ENCODE measurements at regions not wholly inside any gene's neighbourhood (a gene's known extent, or its start where the extent isn't known, plus 50 kb on each side); places are given as distances from the start of the nearest gene placed in this dataset.

- Histone ChIP-seq H3K4me1 (no peaks in the 10 kb centered on the region), H3K27me3 (peaks cover 0 to 9% (median 0%) of the 10 kb centered on the region in 4 donors), H3K36me3 (no peaks in the 10 kb centered on the region), H3K4me3 (no peak overlapping the region), H3K9me3 (no peaks in the 10 kb centered on the region), H3K27ac (no peak overlapping the region)
- no peak for DNase-seq
- TF ChIP-seq, protein P1, sequence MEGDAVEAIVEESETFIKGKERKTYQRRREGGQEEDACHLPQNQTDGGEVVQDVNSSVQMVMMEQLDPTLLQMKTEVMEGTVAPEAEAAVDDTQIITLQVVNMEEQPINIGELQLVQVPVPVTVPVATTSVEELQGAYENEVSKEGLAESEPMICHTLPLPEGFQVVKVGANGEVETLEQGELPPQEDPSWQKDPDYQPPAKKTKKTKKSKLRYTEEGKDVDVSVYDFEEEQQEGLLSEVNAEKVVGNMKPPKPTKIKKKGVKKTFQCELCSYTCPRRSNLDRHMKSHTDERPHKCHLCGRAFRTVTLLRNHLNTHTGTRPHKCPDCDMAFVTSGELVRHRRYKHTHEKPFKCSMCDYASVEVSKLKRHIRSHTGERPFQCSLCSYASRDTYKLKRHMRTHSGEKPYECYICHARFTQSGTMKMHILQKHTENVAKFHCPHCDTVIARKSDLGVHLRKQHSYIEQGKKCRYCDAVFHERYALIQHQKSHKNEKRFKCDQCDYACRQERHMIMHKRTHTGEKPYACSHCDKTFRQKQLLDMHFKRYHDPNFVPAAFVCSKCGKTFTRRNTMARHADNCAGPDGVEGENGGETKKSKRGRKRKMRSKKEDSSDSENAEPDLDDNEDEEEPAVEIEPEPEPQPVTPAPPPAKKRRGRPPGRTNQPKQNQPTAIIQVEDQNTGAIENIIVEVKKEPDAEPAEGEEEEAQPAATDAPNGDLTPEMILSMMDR (IDR thresholded peaks at IDR 0.05) = no peak
- no peak for TF ChIP-seq POLR2A (IDR thresholded peaks at IDR 0.05)
- intact Hi-C loops (cut with DNase I) = no loop called here
- 90 to 96% methylated on average over 2 to 3 of the region's 3 CpGs for WGBS, 2 donors
Measured at GRCh38 chr10:8380833-8381496, 326.5 kb downstream of the GATA3 start.

DNA sequence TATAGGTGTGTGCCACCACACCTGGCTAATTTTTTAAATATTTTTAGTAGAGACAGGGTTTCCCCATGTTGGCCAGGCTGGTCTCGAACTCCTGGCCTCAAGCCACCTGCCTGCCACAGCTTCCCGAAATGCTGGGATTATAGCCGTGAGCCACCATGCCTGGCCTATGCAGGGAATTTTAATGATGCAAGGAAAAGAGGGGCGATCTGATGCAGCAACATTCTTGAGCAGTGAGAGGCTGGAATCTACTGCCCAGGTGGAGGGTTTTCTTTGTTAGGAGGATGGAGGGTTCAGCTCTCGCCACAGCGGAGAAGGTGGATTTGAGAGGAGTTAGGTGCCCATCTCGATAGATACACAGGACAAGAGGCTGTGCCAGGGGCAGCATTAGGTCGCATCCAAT lies 332.3 kb downstream of the GATA3 start:
- no peak overlapping the region for H3K4me3 ChIP-seq
- H3K4me1 ChIP-seq = peaks cover 3 to 12% (median 3%) of the 10 kb centered on the region in 3 donors
- intact Hi-C loops (cut with DNase I) = no loop called here
- H3K36me3 ChIP-seq = no peaks in the 10 kb centered on the region
- no peak for TF ChIP-seq POLR2A (IDR thresholded peaks at IDR 0.05)
- TF ChIP-seq, protein P1 (IDR thresholded peaks at IDR 0.05) = no peak
- DNase-seq = no peak
- no peak overlapping the region for H3K27ac ChIP-seq
- 88 to 90% methylated on average over 7 to 8 of the region's 8 CpGs for WGBS, 2 donors
- H3K9me3 ChIP-seq = no peaks in the 10 kb centered on the region
- H3K27me3 ChIP-seq = no peaks in the 10 kb centered on the region

GRCh38 chr10:8389630-8390029 lies 335.1 kb downstream of the GATA3 start:
- Histone ChIP-seq H3K4me1 (peaks cover 3 to 12% (median 3%) of the 10 kb centered on the region in 3 donors), H3K27ac (no peak overlapping the region), H3K27me3 (peaks cover 0 to 8% (median 0%) of the 10 kb centered on the region in 4 donors), H3K9me3 (no peaks in the 10 kb centered on the region), H3K36me3 (no peaks in the 10 kb centered on the region), H3K4me3 (no peak overlapping the region)
- intact Hi-C loops (cut with DNase I) = no loop called here
- 8 to 25% methylated on average over 2 of the region's 2 CpGs for WGBS, 2 donors
- no peak for DNase-seq
- no peak for TF ChIP-seq POLR2A (IDR thresholded peaks at IDR 0.05)
- TF ChIP-seq, protein P1 (IDR thresholded peaks at IDR 0.05) = no peak

GRCh38 chr10:8392216-8392615 lies 337.7 kb downstream of the GATA3 start:
- H3K4me1 ChIP-seq = peaks cover 3 to 12% (median 3%) of the 10 kb centered on the region in 3 donors
- no peak for TF ChIP-seq POLR2A (IDR thresholded peaks at IDR 0.05)
- TF ChIP-seq, protein P1 (IDR thresholded peaks at IDR 0.05) = no peak
- no peaks in the 10 kb centered on the region for H3K9me3 ChIP-seq
- no peak overlapping the region for H3K4me3 ChIP-seq
- DNase-seq = no peak
- intact Hi-C loops (cut with DNase I) = no loop called here
- WGBS, 2 donors = 67 to 68% methylated on average over 2 of the region's 2 CpGs
- H3K36me3 ChIP-seq = no peaks in the 10 kb centered on the region
- peaks cover 0 to 8% (median 0%) of the 10 kb centered on the region in 4 donors for H3K27me3 ChIP-seq
- no peak overlapping the region for H3K27ac ChIP-seq

GRCh38 chr10:8393531-8393930 lies 339.0 kb downstream of the GATA3 start:
- H3K4me3 ChIP-seq = no peak overlapping the region
- H3K9me3 ChIP-seq = no peaks in the 10 kb centered on the region
- TF ChIP-seq POLR2A (IDR thresholded peaks at IDR 0.05) = no peak
- TF ChIP-seq, protein P1 (IDR thresholded peaks at IDR 0.05) = no peak
- H3K27me3 ChIP-seq = peaks cover 0 to 8% (median 0%) of the 10 kb centered on the region in 4 donors
- no peak overlapping the region for H3K27ac ChIP-seq
- peaks cover 3 to 12% (median 3%) of the 10 kb centered on the region in 3 donors for H3K4me1 ChIP-seq
- 51 to 71% methylated on average over 2 of the region's 2 CpGs for WGBS, 2 donors
- no peaks in the 10 kb centered on the region for H3K36me3 ChIP-seq
- no peak for DNase-seq
- intact Hi-C loops (cut with DNase I) = no loop called here

All from esophagus squamous epithelium (tissue), 5 donors.